OCI-LY3 (cell line): ENCODE measurements at regions not wholly inside any gene's neighbourhood (a gene's known extent, or its start where the extent isn't known, plus 50 kb on each side); places are given as distances from the start of the nearest gene placed in this dataset.

Source experiments
- H2AFZ ChIP-seq: fragments of 200-600, 300-600 bp; shearing (Covaris generic); 2 replicates; pipeline ENCODE4 v1.6.0; 2014; ENCODE audit warnings: antibody characterized with exemption, low read depth, low read length
- H3K27ac ChIP-seq: fragments of 200-600, 300-600 bp; sonication (generic); 2 replicates; pipeline ENCODE4 v1.5.1; 2014; ENCODE audit warnings: mild to moderate bottlenecking, low read length, moderate library complexity, mixed read lengths
- H3K27me3 ChIP-seq: fragments of 200-600, 300-600 bp; sonication (generic); 2 replicates; pipeline ENCODE4 v1.6.1; 2014; ENCODE audit warnings: low read depth, low read length, mixed read lengths
- H3K36me3 ChIP-seq: fragments of 200-600, 300-600 bp; sonication (generic); replicated peaks from 2 replicates; pipeline ENCODE3; 2014; ENCODE audit warnings: low read depth, low read length, mixed read lengths
- H3K4me1 ChIP-seq: fragments of 300-600, 200-600 bp; sonication (generic); 2 replicates; pipeline ENCODE4 v1.6.1; 2014; ENCODE audit warnings: low read length, mixed read lengths
- H3K4me2 ChIP-seq: fragments of 200-600, 300-600 bp; sonication (generic); 2 replicates; pipeline ENCODE4 v1.6.1; 2014; ENCODE audit warnings: low read length, mixed read lengths
- H3K4me3 ChIP-seq: fragments of 300-600, 200-600 bp; sonication (generic); 2 replicates; pipeline ENCODE4 v1.5.1; 2014; ENCODE audit warnings: antibody characterized with exemption, mild to moderate bottlenecking, low read length, moderate library complexity
- H3K79me2 ChIP-seq: fragments of 300-600, 200-600 bp; shearing (Covaris generic); 2 replicates; pipeline ENCODE4 v1.6.1; 2014; ENCODE audit warnings: mild to moderate bottlenecking, low read length, mixed read lengths
- H3K9ac ChIP-seq: fragments of 300-600, 200-600 bp; shearing (Covaris generic); 2 replicates; pipeline ENCODE4 v1.6.0; 2014; ENCODE audit warnings: mild to moderate bottlenecking, low read length, moderate library complexity
- H3K9me3 ChIP-seq: fragments of 200-600, 300-600 bp; shearing (Covaris generic); 2 replicates; pipeline ENCODE4 v1.6.1; 2014; ENCODE audit warnings: low read length, mixed read lengths; ENCODE audit not compliant: insufficient read depth
- H4K20me1 ChIP-seq: fragments of 200-600, 300-600 bp; sonication (generic); 2 replicates; pipeline ENCODE4 v1.6.1; 2016; ENCODE audit warnings: low read length, mixed read lengths; ENCODE audit not compliant: insufficient read depth
- CTCF ChIP-seq: fragments of 200-600, 300-600 bp; sonication (generic); IDR thresholded peaks from 2 replicates; pipeline ENCODE4 v1.5.1; 2014; ENCODE audit warnings: antibody characterized with exemption, low read length, low read depth
- EZH2phosphoT487 ChIP-seq: fragments of 200-600 bp; shearing (Covaris generic); IDR thresholded peaks from 2 replicates; pipeline ENCODE4 v1.6.1; 2018; ENCODE audit warnings: antibody characterized with exemption, mixed run types, low read depth

GRCh38 chr4:123524958-123525628 is 128.5 kb downstream of the SPRY1 start:
- no peak overlapping the region for H2AFZ ChIP-seq
- H3K9ac ChIP-seq: no peak overlapping the region
- H3K27me3 ChIP-seq: no peaks in the 10 kb centered on the region
- no peaks in the 10 kb centered on the region for H3K36me3 ChIP-seq
- no peak overlapping the region for H3K4me3 ChIP-seq
- H3K4me1 ChIP-seq: no peaks in the 10 kb centered on the region
- H3K79me2 ChIP-seq: no peaks in the 10 kb centered on the region
- no peaks in the 10 kb centered on the region for H3K9me3 ChIP-seq
- TF ChIP-seq CTCF (no peak), EZH2phosphoT487 (no peak)
- H3K27ac ChIP-seq: no peak overlapping the region
- no peak overlapping the region for H3K4me2 ChIP-seq
- no peaks in the 10 kb centered on the region for H4K20me1 ChIP-seq

GRCh38 chr4:123526511-123526910 is 129.9 kb downstream of the SPRY1 start:
- Histone ChIP-seq H3K79me2 (no peaks in the 10 kb centered on the region), H3K4me2 (no peak overlapping the region), H3K27ac (no peak overlapping the region), H3K36me3 (no peaks in the 10 kb centered on the region), H3K9me3 (no peaks in the 10 kb centered on the region), H3K4me3 (no peak overlapping the region), H3K27me3 (no peaks in the 10 kb centered on the region), H4K20me1 (no peaks in the 10 kb centered on the region), H2AFZ (no peak overlapping the region), H3K9ac (no peak overlapping the region), H3K4me1 (no peaks in the 10 kb centered on the region)
- TF ChIP-seq CTCF (no peak), EZH2phosphoT487 (no peak)

GRCh38 chr4:123528501-123529277 is 132.1 kb downstream of the SPRY1 start:
- Histone ChIP-seq H3K79me2 (no peaks in the 10 kb centered on the region), H3K27me3 (no peaks in the 10 kb centered on the region), H3K4me1 (no peaks in the 10 kb centered on the region), H3K9me3 (no peaks in the 10 kb centered on the region), H2AFZ (no peak overlapping the region), H3K27ac (no peak overlapping the region), H4K20me1 (no peaks in the 10 kb centered on the region), H3K4me2 (no peak overlapping the region), H3K4me3 (no peak overlapping the region), H3K9ac (no peak overlapping the region), H3K36me3 (no peaks in the 10 kb centered on the region)
- no peak for TF ChIP-seq EZH2phosphoT487
- TF ChIP-seq CTCF: no peak

GRCh38 chr4:123529278-123529568 is 132.6 kb downstream of the SPRY1 start:
- no peaks in the 10 kb centered on the region for H3K9me3 ChIP-seq
- no peaks in the 10 kb centered on the region for H3K79me2 ChIP-seq
- no peaks in the 10 kb centered on the region for H3K36me3 ChIP-seq
- H3K4me2 ChIP-seq: no peak overlapping the region
- H4K20me1 ChIP-seq: no peaks in the 10 kb centered on the region
- no peak overlapping the region for H2AFZ ChIP-seq
- H3K9ac ChIP-seq: no peak overlapping the region
- no peak for TF ChIP-seq EZH2phosphoT487
- no peak for TF ChIP-seq CTCF
- no peaks in the 10 kb centered on the region for H3K27me3 ChIP-seq
- H3K4me3 ChIP-seq: no peak overlapping the region
- H3K4me1 ChIP-seq: no peaks in the 10 kb centered on the region
- no peak overlapping the region for H3K27ac ChIP-seq
